Parathyroid adenoma (tissue), 2 donors: ENCODE measurements at regions not wholly inside any gene's neighbourhood (a gene's known extent, or its start where the extent isn't known, plus 50 kb on each side); places are given as distances from the start of the nearest gene placed in this dataset.
"Not testable (repeated sequence)": the region's sequence is repeated elsewhere in the genome, so short reads cannot be mapped to it uniquely, and the experiment has no call there.

Source experiments
- H2AFZ ChIP-seq: fragments of 300-600 bp; sonication (generic); one replicate; pipeline ENCODE4 v1.7.0; 2017; ENCODE audit warnings: antibody characterized with exemption, mild to moderate bottlenecking
- H3K27ac ChIP-seq: fragments of 300-600 bp; sonication (generic); one replicate; pipeline ENCODE4 v1.7.0; 2017
- H3K27me3 ChIP-seq: fragments of 300-600 bp; sonication (generic); one replicate; pipeline ENCODE4 v1.7.0; 2017; ENCODE audit warnings: low read length; ENCODE audit not compliant: control insufficient read depth, insufficient read depth
- H3K36me3 ChIP-seq: fragments of 300-600 bp; sonication (generic); one replicate; pipeline ENCODE4 v1.7.0; 2017; ENCODE audit warnings: low read length; ENCODE audit not compliant: control insufficient read depth, insufficient read depth
- H3K4me1 ChIP-seq: fragments of 300-600 bp; sonication (generic); one replicate; pipeline ENCODE4 v1.7.0; 2017; ENCODE audit warnings: control low read depth
- H3K4me2 ChIP-seq: fragments of 300-600 bp; sonication (generic); one replicate; pipeline ENCODE4 v1.7.0; 2017; ENCODE audit warnings: low read length
- H3K4me3 ChIP-seq: fragments of 300-600 bp; sonication (generic); one replicate; pipeline ENCODE4 v1.7.0; 2017; ENCODE audit warnings: low read depth, low read length
- H3K79me2 ChIP-seq: fragments of 300-600 bp; sonication (generic); one replicate; pipeline ENCODE4 v1.7.0; 2017; ENCODE audit warnings: control low read depth
- H3K9ac ChIP-seq: fragments of 300-600 bp; sonication (generic); one replicate; pipeline ENCODE4 v1.7.0; 2017; ENCODE audit warnings: mild to moderate bottlenecking
- H3K9me3 ChIP-seq: fragments of 300-600 bp; sonication (generic); one replicate; pipeline ENCODE4 v1.7.0; 2017; ENCODE audit warnings: low read length; ENCODE audit not compliant: control insufficient read depth
- TF ChIP-seq, protein P1 (sequence below): fragments of 300-600 bp; sonication (generic); IDR thresholded peaks from one replicate; pipeline ENCODE4 v1.7.0; 2017; ENCODE audit warnings: antibody characterized with exemption, mild to moderate bottlenecking
- donor health status: primary hyperparathyroidism.

DNA sequence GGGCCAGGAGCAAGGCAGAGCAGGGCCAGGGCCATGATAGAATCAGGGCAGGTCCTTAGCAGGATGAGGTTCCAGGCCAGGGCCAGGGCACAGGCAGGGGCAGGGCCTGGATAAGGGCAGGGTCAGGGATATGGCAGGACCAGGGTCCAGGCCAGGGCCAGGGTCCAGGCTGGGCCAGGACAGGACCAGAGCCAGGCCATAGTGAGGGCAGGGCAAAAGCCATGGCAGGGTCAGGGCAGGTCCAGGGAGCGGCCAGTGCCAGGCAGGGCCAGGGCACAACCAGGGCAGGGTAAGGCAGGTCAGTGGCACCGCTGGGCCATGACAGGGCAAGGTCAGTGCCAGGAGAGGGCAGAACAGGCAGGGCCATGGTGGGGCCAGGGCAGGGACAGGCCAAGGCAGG is 152.2 kb downstream of the LIPI start:
- TF ChIP-seq, protein P1, sequence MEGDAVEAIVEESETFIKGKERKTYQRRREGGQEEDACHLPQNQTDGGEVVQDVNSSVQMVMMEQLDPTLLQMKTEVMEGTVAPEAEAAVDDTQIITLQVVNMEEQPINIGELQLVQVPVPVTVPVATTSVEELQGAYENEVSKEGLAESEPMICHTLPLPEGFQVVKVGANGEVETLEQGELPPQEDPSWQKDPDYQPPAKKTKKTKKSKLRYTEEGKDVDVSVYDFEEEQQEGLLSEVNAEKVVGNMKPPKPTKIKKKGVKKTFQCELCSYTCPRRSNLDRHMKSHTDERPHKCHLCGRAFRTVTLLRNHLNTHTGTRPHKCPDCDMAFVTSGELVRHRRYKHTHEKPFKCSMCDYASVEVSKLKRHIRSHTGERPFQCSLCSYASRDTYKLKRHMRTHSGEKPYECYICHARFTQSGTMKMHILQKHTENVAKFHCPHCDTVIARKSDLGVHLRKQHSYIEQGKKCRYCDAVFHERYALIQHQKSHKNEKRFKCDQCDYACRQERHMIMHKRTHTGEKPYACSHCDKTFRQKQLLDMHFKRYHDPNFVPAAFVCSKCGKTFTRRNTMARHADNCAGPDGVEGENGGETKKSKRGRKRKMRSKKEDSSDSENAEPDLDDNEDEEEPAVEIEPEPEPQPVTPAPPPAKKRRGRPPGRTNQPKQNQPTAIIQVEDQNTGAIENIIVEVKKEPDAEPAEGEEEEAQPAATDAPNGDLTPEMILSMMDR: no peak
- H3K4me3 ChIP-seq: no peak overlapping the region

DNA sequence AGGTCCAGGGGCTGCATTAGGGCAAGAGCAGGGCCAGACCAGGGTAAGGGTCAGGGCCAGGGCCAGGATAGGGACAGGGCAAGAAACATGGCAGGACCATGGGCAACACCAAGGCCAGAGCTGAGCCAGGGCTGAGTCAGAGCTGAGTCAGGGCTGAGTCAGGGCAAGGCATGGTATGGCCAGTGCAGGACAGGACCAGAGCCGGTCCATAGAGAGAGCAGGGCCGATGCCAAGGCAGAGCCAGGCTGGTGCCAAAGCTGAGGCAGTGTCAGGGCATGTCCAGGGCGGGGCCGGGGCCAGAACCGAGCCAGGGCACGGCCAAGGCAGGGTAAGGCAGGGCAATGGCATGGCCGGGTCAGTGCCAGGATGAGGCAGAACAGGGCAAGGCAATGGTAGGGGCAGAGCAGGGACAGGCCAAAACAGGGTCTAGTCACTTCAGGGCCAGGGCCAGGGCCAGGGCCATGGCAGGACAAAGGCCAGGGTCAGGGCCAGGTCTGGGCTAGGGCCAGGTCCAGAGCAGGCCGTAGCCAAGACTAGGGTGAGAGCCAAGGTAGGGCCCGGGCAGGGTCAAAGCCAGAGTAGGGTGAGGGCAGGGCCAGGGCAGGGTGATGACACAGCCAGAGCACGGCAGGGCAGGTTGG is 152.8 kb downstream of the LIPI start:
- not testable (repeated sequence) for H3K9me3 ChIP-seq, H3K79me2 ChIP-seq, H3K4me2 ChIP-seq, H3K9ac ChIP-seq, H2AFZ ChIP-seq, H3K4me1 ChIP-seq, H3K36me3 ChIP-seq, H3K27me3 ChIP-seq, H3K4me3 ChIP-seq, H3K27ac ChIP-seq

More for the DNA sequence above, 152.2 kb downstream of the LIPI start:
- Histone ChIP-seq H3K4me1 (no peaks in the 10 kb centered on the region), H3K4me2 (no peak overlapping the region), H3K9ac (no peak overlapping the region), H3K79me2 (no peaks in the 10 kb centered on the region), H3K36me3 (no peaks in the 10 kb centered on the region), H3K27ac (no peak overlapping the region), H2AFZ (no peak overlapping the region), H3K9me3 (no peaks in the 10 kb centered on the region), H3K27me3 (no peaks in the 10 kb centered on the region)

DNA sequence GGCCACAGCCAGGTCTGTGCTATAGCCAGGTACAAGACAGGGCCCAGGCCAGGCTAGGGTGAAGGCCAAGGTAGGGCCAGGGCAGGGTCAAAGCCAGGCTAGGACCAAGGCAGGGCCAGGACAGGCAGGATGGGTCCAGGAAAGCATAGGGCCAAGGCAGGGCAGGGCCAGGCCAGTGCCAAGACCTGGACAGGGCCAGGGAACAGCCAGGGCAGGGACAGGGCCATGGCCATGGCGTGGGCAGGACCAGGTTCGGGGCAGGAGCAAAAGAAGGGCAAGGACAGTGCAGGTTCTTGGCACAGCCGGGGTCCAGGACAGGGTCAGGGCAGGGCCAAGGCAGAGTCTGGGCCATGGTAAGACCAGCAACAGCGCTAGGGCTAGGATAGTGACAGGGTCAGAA is 153.4 kb downstream of the LIPI start:
- no peaks in the 10 kb centered on the region for H3K36me3 ChIP-seq
- no peaks in the 10 kb centered on the region for H3K9me3 ChIP-seq
- no peak overlapping the region for H3K4me2 ChIP-seq
- no peaks in the 10 kb centered on the region for H3K27me3 ChIP-seq
- TF ChIP-seq, protein P1: no peak
- no peaks in the 10 kb centered on the region for H3K4me1 ChIP-seq
- H2AFZ ChIP-seq: no peak overlapping the region
- no peaks in the 10 kb centered on the region for H3K79me2 ChIP-seq
- no peak overlapping the region for H3K4me3 ChIP-seq
- H3K9ac ChIP-seq: no peak overlapping the region
- H3K27ac ChIP-seq: no peak overlapping the region

- TF ChIP-seq, protein P1: no peak
- no peak overlapping the region for H3K4me3 ChIP-seq
- no peaks in the 10 kb centered on the region for H3K27me3 ChIP-seq
- H3K27ac ChIP-seq: no peak overlapping the region
- H3K79me2 ChIP-seq: no peaks in the 10 kb centered on the region
- no peak overlapping the region for H2AFZ ChIP-seq
- H3K4me1 ChIP-seq: no peaks in the 10 kb centered on the region
- H3K9me3 ChIP-seq: no peaks in the 10 kb centered on the region
- H3K4me2 ChIP-seq: no peak overlapping the region
- H3K9ac ChIP-seq: no peak overlapping the region
- H3K36me3 ChIP-seq: no peaks in the 10 kb centered on the region
These were observed 154.0 kb downstream of the LIPI start for GRCh38 chr21:14056771-14057191.

DNA sequence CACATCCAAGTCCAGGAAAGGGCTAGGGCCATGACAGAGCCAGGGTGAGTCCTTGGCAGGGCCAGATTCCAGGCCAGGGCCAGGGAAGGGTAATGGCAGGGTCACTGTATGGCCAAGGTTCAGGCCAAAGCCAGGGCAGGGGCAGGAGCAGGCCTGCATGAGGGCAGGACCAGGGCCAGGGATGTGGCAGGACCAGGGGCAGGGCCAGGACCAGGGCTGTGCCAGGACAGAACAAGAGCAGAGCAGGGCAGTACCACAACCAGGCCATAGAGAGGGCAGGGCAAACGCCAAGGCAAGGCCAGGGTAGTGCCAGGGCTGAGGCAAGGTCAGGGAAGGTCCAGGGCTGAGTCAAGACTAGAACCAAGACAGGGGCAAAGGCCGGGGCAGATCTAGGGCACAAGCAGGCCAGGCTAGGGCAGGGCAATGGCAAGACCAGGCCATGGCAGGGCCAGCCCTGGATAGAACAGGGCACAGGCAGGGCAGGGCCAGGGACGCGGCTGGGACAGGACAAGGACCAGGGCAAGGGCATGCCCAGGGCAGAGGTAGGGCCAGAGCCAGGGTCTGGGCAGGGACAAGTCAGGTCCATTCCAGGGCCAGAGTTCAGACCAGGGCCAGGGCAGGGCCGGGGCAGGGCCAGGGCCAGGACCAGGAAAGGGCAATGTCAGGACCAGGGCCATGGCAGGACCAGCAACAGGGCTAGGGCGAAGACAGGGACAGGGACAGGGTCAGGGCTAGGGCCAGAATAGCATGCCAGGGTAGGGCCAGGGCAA is 154.8 kb downstream of the LIPI start:
- not testable (repeated sequence) for H3K9ac ChIP-seq, H3K79me2 ChIP-seq, H3K36me3 ChIP-seq, H3K4me2 ChIP-seq, H3K27ac ChIP-seq, H3K27me3 ChIP-seq, H3K4me1 ChIP-seq, H3K9me3 ChIP-seq, H3K4me3 ChIP-seq, H2AFZ ChIP-seq
